ENCODE measurements at regions not wholly inside any gene's neighbourhood (a gene's known extent, or its start where the extent isn't known, plus 50 kb on each side); places are given as distances from the start of the nearest gene placed in this dataset.

GRCh38 chr11:95451682-95452081, 220.7 kb upstream of the SESN3 start:
- no peak for TF ChIP-seq PPARA (CRISPR knock-in tag; IDR thresholded peaks at IDR 0.05; ENCODE audit: borderline replicate concordance)
- TF ChIP-seq PATZ1 (CRISPR knock-in tag; IDR thresholded peaks at IDR 0.05; ENCODE audit: borderline replicate concordance): no peak
- TF ChIP-seq BACH2 (CRISPR knock-in tag; IDR thresholded peaks at IDR 0.05; ENCODE audit: borderline replicate concordance): no peak
- no peak for TF ChIP-seq ZFP3 (CRISPR knock-in tag; IDR thresholded peaks at IDR 0.05)
- no peak for TF ChIP-seq ZFP30 (CRISPR knock-in tag; IDR thresholded peaks at IDR 0.05)
- TF ChIP-seq, protein P1, sequence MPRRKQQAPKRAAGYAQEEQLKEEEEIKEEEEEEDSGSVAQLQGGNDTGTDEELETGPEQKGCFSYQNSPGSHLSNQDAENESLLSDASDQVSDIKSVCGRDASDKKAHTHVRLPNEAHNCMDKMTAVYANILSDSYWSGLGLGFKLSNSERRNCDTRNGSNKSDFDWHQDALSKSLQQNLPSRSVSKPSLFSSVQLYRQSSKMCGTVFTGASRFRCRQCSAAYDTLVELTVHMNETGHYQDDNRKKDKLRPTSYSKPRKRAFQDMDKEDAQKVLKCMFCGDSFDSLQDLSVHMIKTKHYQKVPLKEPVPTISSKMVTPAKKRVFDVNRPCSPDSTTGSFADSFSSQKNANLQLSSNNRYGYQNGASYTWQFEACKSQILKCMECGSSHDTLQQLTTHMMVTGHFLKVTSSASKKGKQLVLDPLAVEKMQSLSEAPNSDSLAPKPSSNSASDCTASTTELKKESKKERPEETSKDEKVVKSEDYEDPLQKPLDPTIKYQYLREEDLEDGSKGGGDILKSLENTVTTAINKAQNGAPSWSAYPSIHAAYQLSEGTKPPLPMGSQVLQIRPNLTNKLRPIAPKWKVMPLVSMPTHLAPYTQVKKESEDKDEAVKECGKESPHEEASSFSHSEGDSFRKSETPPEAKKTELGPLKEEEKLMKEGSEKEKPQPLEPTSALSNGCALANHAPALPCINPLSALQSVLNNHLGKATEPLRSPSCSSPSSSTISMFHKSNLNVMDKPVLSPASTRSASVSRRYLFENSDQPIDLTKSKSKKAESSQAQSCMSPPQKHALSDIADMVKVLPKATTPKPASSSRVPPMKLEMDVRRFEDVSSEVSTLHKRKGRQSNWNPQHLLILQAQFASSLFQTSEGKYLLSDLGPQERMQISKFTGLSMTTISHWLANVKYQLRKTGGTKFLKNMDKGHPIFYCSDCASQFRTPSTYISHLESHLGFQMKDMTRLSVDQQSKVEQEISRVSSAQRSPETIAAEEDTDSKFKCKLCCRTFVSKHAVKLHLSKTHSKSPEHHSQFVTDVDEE (CRISPR knock-in tag; IDR thresholded peaks at IDR 0.05): no peak

Measured in SK-N-SH treated with all-trans-retinoic acid at 6 μM for 48 hours (cell line).